Endothelial cell of umbilical vein (primary cell): ENCODE measurements at regions not wholly inside any gene's neighbourhood (a gene's known extent, or its start where the extent isn't known, plus 50 kb on each side); places are given as distances from the start of the nearest gene placed in this dataset.

ENCODE experiments used
- BruUV-seq: library from RNA; stranded (reverse); fragments of 400-500 nt; replicated peaks from 2 replicates; lab custom pipeline; 2021; lab: Mats Ljungman, UMichigan
- CTCF ChIA-PET: fragments of 300-600, 350-600 bp; sonication (Branson Sonifier 250); formaldehyde crosslinking; loops from one replicate; lab custom pipeline; 2021; ENCODE audit warnings: antibody characterized with exemption, inconsistent platforms; lab: Charles Lee
- POLR2A ChIA-PET: fragments of 300-600, 350-600 bp; sonication (Branson Sonifier 250); formaldehyde crosslinking; loops from one replicate; lab custom pipeline; 2021; ENCODE audit warnings: antibody characterized with exemption, inconsistent platforms; lab: Charles Lee
- DNase-seq: peaks from one replicate; pipeline ENCODE4 v3.0.0-alpha.2; 2011; ENCODE audit warnings: low read depth, low spot score
- FAIRE-seq: peaks from 2 replicates; lab custom pipeline; 2011; peaks lifted over from hg19 to GRCh38; lab: Jason Lieb, UNC
- H2AFZ ChIP-seq: 2 replicates; pipeline ENCODE4 v1.6.0; 2012; ENCODE audit warnings: low read depth, low read length, control low read depth, inconsistent platforms
- H3K27ac ChIP-seq: 2 replicates; pipeline ENCODE4 v1.5.1; 2011; ENCODE audit warnings: low read depth, mild to moderate bottlenecking, control low read depth, low read length, moderate library complexity; ENCODE audit not compliant: insufficient read depth
- H3K27me3 ChIP-seq, 2 experiments: 2 replicates each; pipeline versions ENCODE4 v1.6.0 to v1.6.1; 2011; ENCODE audit warnings: low read length in 2 of 2, mixed read lengths in 1 of 2; ENCODE audit not compliant: control insufficient read depth in 2 of 2, insufficient read depth in 2 of 2
- H3K36me3 ChIP-seq, 2 experiments: 2 replicates in 1 of 2; 3 replicates in 1 of 2; pipeline ENCODE4 v1.5.1; 2011; ENCODE audit warnings: low read length in 2 of 2, mild to moderate bottlenecking in 1 of 2, moderate library complexity in 1 of 2; ENCODE audit not compliant: control insufficient read depth in 2 of 2, insufficient read depth in 2 of 2; ENCODE audit errors: extremely low read depth in 1 of 2
- H3K4me1 ChIP-seq: 3 replicates; pipeline ENCODE4 v1.5.1; 2011; ENCODE audit warnings: mild to moderate bottlenecking, low read length; ENCODE audit not compliant: control insufficient read depth, insufficient read depth; ENCODE audit errors: extremely low read depth
- H3K4me2 ChIP-seq: 2 replicates; pipeline ENCODE4 v1.6.1; 2011; ENCODE audit warnings: low read length, control low read depth, mixed read lengths; ENCODE audit not compliant: insufficient read depth
- H3K4me3 ChIP-seq, 3 experiments: fragments of 200-600 bp in 1 of 3; sonication (generic), shearing (Covaris generic) in 1 of 3; replicated peaks in 1 of 3; 2 replicates each; pipeline ENCODE4 v1.5.1; 2011 to 2016; ENCODE audit warnings: control low read depth in 3 of 3, low read length in 3 of 3, mild to moderate bottlenecking in 2 of 3, inconsistent platforms in 1 of 3, low read depth in 1 of 3, moderate library complexity in 1 of 3; ENCODE audit not compliant: insufficient read depth in 1 of 3
- H3K79me2 ChIP-seq: 2 replicates; pipeline ENCODE4 v1.6.0; 2012; ENCODE audit warnings: low read length, inconsistent platforms; ENCODE audit not compliant: control insufficient read depth, insufficient read depth
- H3K9ac ChIP-seq: replicated peaks from 2 replicates; pipeline ENCODE3; 2011; ENCODE audit warnings: low read length, control low read depth; ENCODE audit not compliant: insufficient read depth; ENCODE audit errors: extremely low read depth
- H3K9me1 ChIP-seq: replicated peaks from 3 replicates; pipeline ENCODE4 v1.6.0; 2011; ENCODE audit warnings: mild to moderate bottlenecking, low read length; ENCODE audit not compliant: control insufficient read depth, insufficient read depth; ENCODE audit errors: extremely low read depth
- H3K9me3 ChIP-seq: replicated peaks from 2 replicates; pipeline ENCODE4 v1.5.1; 2012; ENCODE audit warnings: low read length, inconsistent platforms; ENCODE audit not compliant: control insufficient read depth, insufficient read depth
- H4K20me1 ChIP-seq: replicated peaks from 2 replicates; pipeline ENCODE3; 2011; ENCODE audit warnings: mild to moderate bottlenecking, low read length; ENCODE audit not compliant: control insufficient read depth, insufficient read depth; ENCODE audit errors: extremely low read depth
- EZH2 ChIP-seq: IDR thresholded peaks from 2 replicates; pipeline ENCODE4 v1.6.1; 2012; ENCODE audit warnings: borderline replicate concordance, low read depth, mild to moderate bottlenecking, moderate library complexity, low read length, inconsistent platforms; ENCODE audit not compliant: severe bottlenecking
- FOS ChIP-seq: IDR thresholded peaks from 2 replicates; pipeline ENCODE4 v1.6.1; 2011; ENCODE audit warnings: mild to moderate bottlenecking, low read length, moderate library complexity, borderline replicate concordance; ENCODE audit not compliant: insufficient read depth
- GATA2 ChIP-seq: IDR thresholded peaks from 2 replicates; pipeline ENCODE4 v1.7.0; 2011; ENCODE audit warnings: low read depth, mild to moderate bottlenecking, moderate library complexity, mixed read lengths, low read length; ENCODE audit not compliant: insufficient read length, insufficient read depth
- JUN ChIP-seq: IDR thresholded peaks from 2 replicates; pipeline ENCODE4 v1.6.1; 2011; ENCODE audit warnings: borderline replicate concordance, low read depth; ENCODE audit not compliant: insufficient read length, insufficient read depth
- MYC ChIP-seq: IDR thresholded peaks from one replicate; pipeline ENCODE4 v1.6.1; 2011; ENCODE audit warnings: mild to moderate bottlenecking, low read depth, low read length
- POLR2A ChIP-seq: IDR thresholded peaks from 2 replicates; pipeline ENCODE4 v1.6.1; 2012; ENCODE audit warnings: low read depth, mild to moderate bottlenecking, control low read depth, low read length
- POLR2AphosphoS5 ChIP-seq: IDR thresholded peaks from 2 replicates; pipeline ENCODE4 v1.6.1; 2012; ENCODE audit warnings: low read depth, mild to moderate bottlenecking, control low read depth, low read length, moderate library complexity; ENCODE audit not compliant: insufficient read depth
- dilution Hi-C: fragments of 300-500 bp; cut with MboI; formaldehyde crosslinking; loops from one replicate; pipeline ENCODE4 v1.15.0; 2019; ENCODE audit warnings: low sequenced_read_pairs; ENCODE audit not compliant: extremely low pct_ligation_motif_present
- intact Hi-C: fragments of 100-400 bp; cut with micrococcal nuclease; formaldehyde crosslinking; loops from one replicate; pipeline ENCODE4 v1.10.0; 2022
- TF ChIP-seq, protein P1 (sequence below), 2 donors: IDR thresholded peaks; 1 replicate in 1 of 2; 2 replicates in 1 of 2; pipeline ENCODE4 v1.5.1; 2011; ENCODE audit warnings: low read length in 2 of 2, mild to moderate bottlenecking in 2 of 2, moderate library complexity in 2 of 2, control low read depth in 1 of 2, inconsistent platforms in 1 of 2, low read depth in 1 of 2; ENCODE audit not compliant: insufficient read depth in 1 of 2; ENCODE audit errors: extremely low read depth in 1 of 2
- TF ChIP-seq, protein P2 (sequence below): IDR thresholded peaks from 2 replicates; pipeline ENCODE4 v1.6.1; 2011; ENCODE audit not compliant: insufficient read depth, insufficient read length

DNA sequence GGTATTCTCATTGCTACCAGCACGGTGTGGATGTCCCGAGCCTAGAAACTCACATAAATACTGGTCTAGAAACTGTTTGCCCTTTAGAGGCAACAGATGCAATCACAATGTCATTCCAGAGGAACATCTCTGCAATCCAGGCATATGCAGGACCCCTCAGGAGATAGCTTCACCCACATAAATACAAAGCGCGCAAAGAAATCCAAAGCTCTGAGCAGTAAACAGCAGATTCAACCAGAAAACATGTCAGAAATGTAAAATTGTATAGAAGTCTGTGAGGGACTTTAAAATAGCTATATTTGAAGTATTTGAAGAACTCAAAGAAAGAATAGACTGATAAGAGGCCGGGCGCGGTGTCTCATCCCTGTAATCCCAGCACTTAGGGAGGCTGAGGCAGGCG lies 291.7 kb downstream of the FAM43A start:
- Histone ChIP-seq H3K4me3 (no peak overlapping the region), H2AFZ (no peak overlapping the region), H3K4me2 (no peak overlapping the region), H4K20me1 (no peaks in the 10 kb centered on the region), H3K27me3 (no peaks in the 10 kb centered on the region), H3K79me2 (no peaks in the 10 kb centered on the region), H3K9ac (no peak overlapping the region), H3K9me3 (no peaks in the 10 kb centered on the region), H3K36me3 (no peaks in the 10 kb centered on the region), H3K4me1 (no peaks in the 10 kb centered on the region), H3K27ac (no peak overlapping the region), H3K9me1 (no peaks in the 10 kb centered on the region)
- FAIRE-seq: no peak
- ChIA-PET POLR2A (interaction anchor here (0.7 kb wide), 1 partner anchor 354 kb away, joined by 3 read pairs; no protein-coding TSS in a partner anchor), CTCF (interaction anchor here (0.7 to 1.0 kb wide), 2 partner anchors 55 to 294 kb away, joined by 3 to 4 read pairs; partner anchors contain the start of gene XXYLT1)
- DNase-seq: no peak
- TF ChIP-seq, protein P1, sequence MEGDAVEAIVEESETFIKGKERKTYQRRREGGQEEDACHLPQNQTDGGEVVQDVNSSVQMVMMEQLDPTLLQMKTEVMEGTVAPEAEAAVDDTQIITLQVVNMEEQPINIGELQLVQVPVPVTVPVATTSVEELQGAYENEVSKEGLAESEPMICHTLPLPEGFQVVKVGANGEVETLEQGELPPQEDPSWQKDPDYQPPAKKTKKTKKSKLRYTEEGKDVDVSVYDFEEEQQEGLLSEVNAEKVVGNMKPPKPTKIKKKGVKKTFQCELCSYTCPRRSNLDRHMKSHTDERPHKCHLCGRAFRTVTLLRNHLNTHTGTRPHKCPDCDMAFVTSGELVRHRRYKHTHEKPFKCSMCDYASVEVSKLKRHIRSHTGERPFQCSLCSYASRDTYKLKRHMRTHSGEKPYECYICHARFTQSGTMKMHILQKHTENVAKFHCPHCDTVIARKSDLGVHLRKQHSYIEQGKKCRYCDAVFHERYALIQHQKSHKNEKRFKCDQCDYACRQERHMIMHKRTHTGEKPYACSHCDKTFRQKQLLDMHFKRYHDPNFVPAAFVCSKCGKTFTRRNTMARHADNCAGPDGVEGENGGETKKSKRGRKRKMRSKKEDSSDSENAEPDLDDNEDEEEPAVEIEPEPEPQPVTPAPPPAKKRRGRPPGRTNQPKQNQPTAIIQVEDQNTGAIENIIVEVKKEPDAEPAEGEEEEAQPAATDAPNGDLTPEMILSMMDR (IDR thresholded peaks at IDR 0.05; ENCODE audit: extremely low read depth in 1 of 2, insufficient read depth in 1 of 2, low read depth in 1 of 2, low read length in 2 of 2): no peak
- no peak for TF ChIP-seq MYC
- TF ChIP-seq EZH2: no peak
- no TSS peak for BruUV-seq
- intact Hi-C loops (no loop called here), dilution Hi-C loops (no loop called here)

DNA sequence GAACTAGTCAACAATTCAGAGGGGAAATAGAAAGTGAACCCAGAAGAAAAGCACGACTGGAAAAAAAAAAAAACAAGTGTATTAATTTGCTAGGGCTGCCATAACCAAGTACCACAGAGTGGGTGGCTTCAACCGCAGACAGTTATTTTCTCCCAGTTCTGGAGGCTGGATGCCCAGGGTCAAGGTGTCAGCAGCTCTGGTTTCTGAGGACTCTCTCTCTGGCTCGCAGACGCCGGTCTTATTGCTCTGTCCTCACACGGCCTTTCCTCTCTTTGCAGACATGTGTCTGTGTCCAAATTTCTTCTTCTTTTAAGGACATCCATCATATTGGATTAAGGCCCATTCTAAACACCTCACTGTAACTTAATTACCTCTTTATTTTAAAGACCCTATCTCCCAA lies 291.8 kb downstream of the XXYLT1 start:
- no peak for FAIRE-seq
- dilution Hi-C loops: no loop called here
- H3K27ac ChIP-seq: no peak overlapping the region

More for the DNA sequence above, 291.8 kb downstream of the XXYLT1 start:
- Histone ChIP-seq H4K20me1 (no peaks in the 10 kb centered on the region), H3K27me3 (no peaks in the 10 kb centered on the region), H3K4me1 (no peaks in the 10 kb centered on the region), H3K9ac (no peak overlapping the region), H3K4me3 (no peak overlapping the region), H3K79me2 (no peaks in the 10 kb centered on the region), H3K9me1 (no peaks in the 10 kb centered on the region), H3K4me2 (no peak overlapping the region), H3K9me3 (no peaks in the 10 kb centered on the region), H3K36me3 (no peaks in the 10 kb centered on the region), H2AFZ (no peak overlapping the region)
- intact Hi-C loops: no loop called here
- TF ChIP-seq, protein P2, sequence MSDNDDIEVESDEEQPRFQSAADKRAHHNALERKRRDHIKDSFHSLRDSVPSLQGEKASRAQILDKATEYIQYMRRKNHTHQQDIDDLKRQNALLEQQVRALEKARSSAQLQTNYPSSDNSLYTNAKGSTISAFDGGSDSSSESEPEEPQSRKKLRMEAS: no peak
- TF ChIP-seq, protein P1 (IDR thresholded peaks at IDR 0.05; ENCODE audit: extremely low read depth in 1 of 2, insufficient read depth in 1 of 2, low read depth in 1 of 2, low read length in 2 of 2): no peak
- no peak for TF ChIP-seq GATA2
- no peak for TF ChIP-seq EZH2
- TF ChIP-seq FOS: no peak
- TF ChIP-seq POLR2AphosphoS5: no peak
- TF ChIP-seq POLR2A: no peak
- TF ChIP-seq JUN: no peak
- TF ChIP-seq MYC: no peak
- no peak for DNase-seq
- ChIA-PET POLR2A (no interaction called here), CTCF (no interaction called here)
- no TSS peak for BruUV-seq
